HG03354 (cell line): ENCODE measurements at regions not wholly inside any gene's neighbourhood (a gene's known extent, or its start where the extent isn't known, plus 50 kb on each side); places are given as distances from the start of the nearest gene placed in this dataset.
"Not testable (repeated sequence)": the region's sequence is repeated elsewhere in the genome, so short reads cannot be mapped to it uniquely, and the experiment has no call there.

ENCODE experiments used
- ATAC-seq: cut with Tn5 transposase; IDR thresholded peaks from one replicate; pipeline ENCODE4 v1.9.1; 2021; ENCODE audit warnings: mild to moderate bottlenecking; ENCODE audit not compliant: unreplicated experiment, poor library complexity, severe bottlenecking

DNA sequence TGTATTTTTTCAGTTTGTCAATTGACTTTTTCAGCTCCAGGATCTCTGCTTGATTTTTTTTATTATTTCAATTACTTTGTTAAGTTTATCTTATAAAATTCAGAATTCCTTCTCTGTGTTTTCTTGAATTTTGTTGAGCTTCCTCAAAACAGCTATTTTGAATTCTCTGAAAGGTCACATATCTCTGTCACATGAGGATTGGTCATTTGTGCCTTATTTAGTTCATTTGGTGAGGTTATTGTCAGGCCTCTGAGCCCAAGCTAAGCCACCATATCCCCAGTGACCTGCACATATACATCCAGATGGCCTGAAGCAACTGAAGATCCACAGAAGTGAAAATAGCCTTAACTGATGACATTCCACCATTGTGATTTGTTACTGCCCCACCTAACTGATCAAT is 98.4 kb upstream of the SETMAR start:
- ATAC-seq = not testable (repeated sequence)

DNA sequence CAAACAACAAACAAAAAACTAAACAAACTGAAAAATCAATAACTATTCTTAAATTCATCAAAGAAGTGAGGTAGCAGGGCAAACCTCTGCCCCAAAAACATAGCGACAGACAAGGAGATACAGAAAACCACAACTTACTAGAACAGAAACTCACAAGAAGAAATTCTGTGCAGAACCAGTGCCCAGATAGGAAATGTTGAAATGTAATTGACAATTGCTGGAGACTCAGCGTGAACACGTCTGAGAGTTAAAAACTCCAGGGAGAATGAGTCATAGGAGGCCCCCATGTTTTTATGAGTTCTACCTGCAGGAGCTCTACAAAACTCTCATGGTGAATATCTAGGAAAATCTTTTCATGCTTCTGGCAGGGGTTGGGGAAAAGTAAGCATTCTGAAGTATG is 95.5 kb upstream of the SETMAR start:
- no peak for ATAC-seq

GRCh38 chr3:4208556-4208955 is 94.6 kb upstream of the SETMAR start:
- no peak for ATAC-seq

DNA sequence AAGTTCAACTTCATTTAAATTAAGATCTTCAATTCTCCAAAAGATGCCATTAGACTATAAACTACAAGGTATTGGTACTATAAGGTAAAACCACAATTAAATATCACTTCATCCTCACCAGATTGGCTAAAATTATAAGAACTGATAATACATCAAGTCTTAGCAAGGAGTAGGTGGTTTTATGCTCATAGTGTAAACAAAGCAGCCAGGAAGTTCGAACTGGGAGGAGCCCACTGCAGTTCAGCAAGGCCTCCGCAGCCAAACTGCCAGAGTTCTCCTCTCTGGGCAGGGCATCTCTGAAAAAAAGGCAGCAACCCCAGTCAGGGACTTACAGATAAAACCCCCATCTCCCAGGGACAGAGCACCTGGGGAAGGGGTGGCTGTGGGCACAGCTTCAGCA is 91.6 kb upstream of the SETMAR start:
- ATAC-seq = no peak

DNA sequence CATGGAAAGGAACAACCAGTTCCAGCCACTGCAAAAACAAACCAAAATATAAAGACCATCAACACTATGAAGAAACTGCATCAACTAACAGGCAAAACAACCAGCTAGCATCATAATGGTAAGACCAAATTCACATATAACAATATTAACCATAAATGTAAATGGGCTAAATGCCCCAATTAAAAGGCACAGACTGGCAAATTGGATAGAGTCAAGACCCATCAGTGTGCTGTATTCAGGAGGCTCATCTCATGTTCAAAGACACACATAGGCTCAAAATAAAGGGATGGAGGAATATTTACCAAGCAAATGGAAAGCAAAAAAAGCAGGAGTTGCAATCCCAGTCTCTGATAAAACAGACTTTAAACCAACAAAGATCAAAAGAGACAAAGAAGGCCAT is 89.7 kb upstream of the SETMAR start:
- ATAC-seq = not testable (repeated sequence)

DNA sequence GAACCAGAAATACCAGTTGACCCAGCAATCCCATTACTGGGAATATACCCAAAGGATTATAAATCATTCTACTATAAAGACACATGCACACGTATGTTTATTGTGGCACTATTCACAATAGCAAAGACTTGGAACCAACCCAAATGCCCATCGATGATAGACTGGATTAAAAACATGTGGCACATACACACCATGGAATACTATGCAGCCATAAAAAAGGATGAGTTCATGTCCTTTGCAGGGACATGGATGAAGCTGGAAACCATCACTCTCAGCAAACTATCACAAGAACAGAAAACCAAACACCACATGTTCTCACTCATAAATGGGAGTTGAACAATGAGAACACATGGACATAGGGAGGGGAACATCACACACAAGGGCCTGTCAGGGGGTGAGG is 86.2 kb upstream of the SETMAR start:
- not testable (repeated sequence) for ATAC-seq

GRCh38 chr3:4218456-4219226 is 84.5 kb upstream of the SETMAR start:
- ATAC-seq = no peak

DNA sequence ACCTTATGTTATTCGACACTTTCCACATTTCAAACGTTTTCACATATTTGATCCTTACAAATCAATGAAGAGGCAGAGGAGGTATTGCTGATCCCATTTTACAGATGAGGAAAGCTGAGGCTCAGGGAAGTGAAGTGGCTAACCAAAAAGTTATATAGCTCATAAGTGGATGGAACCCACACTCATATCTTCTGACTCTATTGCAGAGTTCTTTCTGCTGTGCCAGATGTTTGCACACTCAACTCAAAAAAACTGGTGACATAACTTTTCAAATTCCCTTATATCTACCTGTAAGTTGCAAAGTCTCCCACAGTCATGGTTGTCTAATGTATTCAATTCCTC is 84.0 kb upstream of the SETMAR start:
- ATAC-seq = no peak

- no peak for ATAC-seq
Observed at GRCh38 chr3:4220065-4220464, 83.1 kb upstream of the SETMAR start.

GRCh38 chr3:4222574-4223175 is 80.5 kb upstream of the SETMAR start:
- ATAC-seq = no peak

GRCh38 chr3:4223777-4224176 is 79.4 kb upstream of the SETMAR start:
- ATAC-seq = no peak

GRCh38 chr3:4224331-4224730 is 78.8 kb upstream of the SETMAR start:
- ATAC-seq = no peak

- ATAC-seq = no peak
Observed at GRCh38 chr3:4225005-4225471, 78.1 kb upstream of the SETMAR start.

DNA sequence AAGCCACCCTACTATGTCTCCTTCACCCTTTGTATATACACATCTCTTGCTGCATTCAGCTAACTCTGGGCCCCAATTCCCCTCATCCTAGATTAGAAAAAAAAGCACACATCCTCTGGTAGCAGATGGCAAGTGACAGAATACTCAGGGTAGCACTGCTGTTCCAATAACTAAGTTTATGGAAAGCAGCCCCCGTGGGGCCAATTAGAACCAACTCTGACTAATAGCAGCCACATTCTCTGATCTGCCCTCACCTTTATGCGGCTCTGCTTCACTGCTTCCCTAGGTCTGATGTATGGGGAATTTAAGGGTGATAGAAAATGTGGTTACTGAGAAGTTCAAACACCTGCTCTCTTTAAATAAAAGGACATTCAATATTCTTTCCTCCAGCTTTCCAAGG is 74.9 kb upstream of the SETMAR start:
- ATAC-seq = peak; percentile 67

- ATAC-seq = no peak
Observed at GRCh38 chr3:4231041-4231440, 72.1 kb upstream of the SETMAR start.

DNA sequence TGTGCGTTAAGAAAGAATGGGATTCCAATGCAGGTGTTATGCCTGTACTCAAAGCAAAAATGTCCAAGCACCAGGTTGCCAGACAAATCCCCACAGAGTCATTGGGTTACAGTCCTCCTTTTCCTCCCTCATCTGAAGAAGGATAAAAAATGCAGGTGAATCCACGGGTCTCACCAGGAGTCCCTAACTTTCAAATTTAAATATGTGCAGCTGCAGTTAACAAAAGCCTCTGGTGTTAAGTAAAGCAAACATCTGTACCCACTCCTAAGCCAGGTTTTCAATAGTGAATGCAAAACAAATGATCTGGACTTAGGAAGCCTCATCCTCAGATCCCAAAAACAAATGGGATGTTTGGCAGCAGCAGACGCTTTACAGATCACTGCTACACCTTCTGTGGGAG is 70.4 kb upstream of the SETMAR start:
- no peak for ATAC-seq

DNA sequence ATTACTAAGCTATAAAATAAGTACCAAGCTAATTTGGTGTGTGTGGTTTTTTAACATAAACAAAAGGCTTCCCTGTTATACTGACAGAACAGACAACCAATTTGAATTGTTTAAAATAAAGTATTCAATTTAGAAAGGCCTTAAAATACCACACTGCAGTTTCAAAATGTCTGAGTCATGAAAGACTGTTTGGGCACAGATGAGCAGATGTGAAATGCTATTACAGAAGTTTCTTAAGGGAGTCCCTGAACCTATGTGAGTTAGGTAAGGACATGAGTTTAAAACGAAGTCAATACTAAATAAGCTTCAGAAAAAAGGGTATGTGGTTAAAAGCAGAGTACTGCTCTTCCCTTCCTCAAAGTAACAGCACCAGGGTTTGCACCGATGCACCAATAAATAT is 69.7 kb upstream of the SETMAR start:
- ATAC-seq = no peak

DNA sequence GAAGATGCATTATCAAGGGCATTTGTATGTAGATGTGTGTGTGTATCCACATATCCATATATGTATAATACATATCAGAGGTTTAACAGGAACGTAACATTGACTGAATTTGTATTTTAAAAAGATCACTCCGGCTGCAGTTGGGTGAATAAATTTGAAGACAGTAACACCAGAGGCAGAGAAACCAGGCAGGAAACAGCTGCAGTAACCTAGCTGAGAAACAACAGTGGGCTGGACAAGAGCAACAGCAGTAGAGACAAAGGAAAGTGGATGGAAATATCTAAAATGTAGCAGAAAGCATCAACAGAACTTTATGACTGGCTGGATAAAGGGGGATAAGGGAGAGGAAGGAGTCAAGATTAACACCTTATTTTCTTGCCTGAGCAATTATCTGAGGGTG is 68.3 kb upstream of the SETMAR start:
- ATAC-seq = no peak

DNA sequence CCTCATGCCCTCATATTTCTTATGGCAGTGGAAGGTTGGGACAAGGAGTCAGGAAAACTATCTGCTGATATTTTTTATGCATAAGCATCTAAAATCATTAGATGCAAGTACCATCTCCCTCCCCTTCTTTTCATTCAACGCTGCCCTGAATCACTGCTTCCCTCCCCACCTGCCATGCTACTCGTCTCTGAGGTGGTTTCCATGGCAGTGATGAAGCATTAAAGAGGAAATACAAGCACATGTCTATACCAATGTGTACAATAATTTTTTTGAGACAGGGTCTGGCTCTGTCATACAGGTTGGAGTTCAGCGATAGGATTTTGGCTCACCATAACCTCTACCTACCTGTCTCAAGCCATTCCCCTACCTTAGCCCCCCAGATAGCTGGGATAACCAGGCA is 67.5 kb upstream of the SETMAR start:
- no peak for ATAC-seq

- ATAC-seq = no peak
Observed at GRCh38 chr3:4241595-4242170, 61.5 kb upstream of the SETMAR start.

GRCh38 chr3:4245671-4246070 is 57.5 kb upstream of the SETMAR start:
- ATAC-seq = no peak
